PC-9 (cell line): ENCODE measurements at regions not wholly inside any gene's neighbourhood (a gene's known extent, or its start where the extent isn't known, plus 50 kb on each side); places are given as distances from the start of the nearest gene placed in this dataset.

ENCODE experiments used
- BruUV-seq: library from RNA; stranded (reverse); fragments of 400-500 nt; replicated peaks from 2 replicates; lab custom pipeline; 2021; lab: Mats Ljungman, UMichigan
- CTCF ChIA-PET: fragments of 300-600 bp; sonication (Branson Sonifier 250); formaldehyde crosslinking; loops from one replicate; lab custom pipeline; 2022; ENCODE audit warnings: antibody characterized with exemption; lab: Charles Lee
- POLR2A ChIA-PET: fragments of 300-600 bp; sonication (Branson Sonifier 250); formaldehyde crosslinking; loops from one replicate; lab custom pipeline; 2022; ENCODE audit warnings: antibody characterized with exemption; ENCODE audit not compliant: unreplicated experiment; lab: Charles Lee
- DNase-seq, 2 experiments: peaks; one replicate each; pipeline versions ENCODE4 v3.0.0 to v3.0.0-alpha.2; 2015 to 2022; ENCODE audit warnings: mixed read lengths in 1 of 2
- H2AFZ ChIP-seq: fragments of 200-600 bp; sonication (generic); 2 replicates; pipeline ENCODE4 v1.8.1; 2017; ENCODE audit warnings: antibody characterized with exemption
- H3F3A ChIP-seq: fragments of 200-600 bp; sonication (generic); 2 replicates; pipeline ENCODE4 v1.8.1; 2017; ENCODE audit warnings: antibody characterized with exemption, mild to moderate bottlenecking, low read depth; ENCODE audit not compliant: insufficient read depth
- H3K27ac ChIP-seq: fragments of 200-600 bp; sonication (generic); 2 replicates; pipeline ENCODE4 v1.6.1; 2016; ENCODE audit warnings: mixed run types
- H3K27me3 ChIP-seq: fragments of 200-600 bp; sonication (generic); 2 replicates; pipeline ENCODE4 v1.6.1; 2016; ENCODE audit warnings: low read depth, mixed run types; ENCODE audit not compliant: insufficient read depth
- H3K36me3 ChIP-seq: fragments of 200-600 bp; sonication (generic); 2 replicates; pipeline ENCODE4 v1.6.1; 2016; ENCODE audit warnings: low read depth, mixed run types
- H3K4me1 ChIP-seq: fragments of 200-600 bp; sonication (generic); replicated peaks from 2 replicates; pipeline ENCODE4 v1.6.1; 2016; ENCODE audit warnings: mixed run types; ENCODE audit not compliant: insufficient read depth
- H3K4me2 ChIP-seq: fragments of 200-600 bp; sonication (generic); 2 replicates; pipeline ENCODE4 v1.6.1; 2017; ENCODE audit warnings: mixed run types
- H3K4me3 ChIP-seq: fragments of 200-600 bp; sonication (generic); 2 replicates; pipeline ENCODE4 v1.6.1; 2016; ENCODE audit warnings: mixed run types
- H3K79me2 ChIP-seq: fragments of 200-600 bp; sonication (generic); 2 replicates; pipeline ENCODE4 v1.6.1; 2017; ENCODE audit warnings: low read depth, mixed run types
- H3K9me2 ChIP-seq: fragments of 200-600 bp; sonication (generic); 2 replicates; pipeline ENCODE4 v1.8.1; 2017; ENCODE audit warnings: mild to moderate bottlenecking; ENCODE audit not compliant: insufficient read depth
- H3K9me3 ChIP-seq: fragments of 200-600 bp; sonication (generic); 2 replicates; pipeline ENCODE4 v1.8.1; 2016; ENCODE audit warnings: low read depth; ENCODE audit not compliant: insufficient read depth
- H4K20me1 ChIP-seq: fragments of 200-600 bp; sonication (generic); 2 replicates; pipeline ENCODE4 v1.8.1; 2017; ENCODE audit not compliant: insufficient read depth
- CTCF ChIP-seq: fragments of 200-600 bp; sonication (generic); conservative IDR thresholded peaks from 2 replicates; pipeline ENCODE4 v1.6.1; 2017; ENCODE audit warnings: mixed run types, antibody characterized with exemption, mild to moderate bottlenecking, moderate library complexity
- EZH2 ChIP-seq: fragments of 200-600 bp; sonication (generic); IDR thresholded peaks from 2 replicates; pipeline ENCODE4 v1.8.0; 2017; ENCODE audit warnings: antibody characterized with exemption, low read depth
- intact Hi-C: fragments of 100-400 bp; cut with micrococcal nuclease; formaldehyde crosslinking; loops from one replicate; pipeline ENCODE4 v1.10.0; 2022; ENCODE audit not compliant: unreplicated experiment

GRCh38 chr14:66284346-66284745 lies 201.8 kb upstream of the CCDC196 start:
- TF ChIP-seq EZH2 (no peak), CTCF (no peak)
- H3K9me3 ChIP-seq = no peaks in the 10 kb centered on the region
- ChIA-PET CTCF (no interaction called here), POLR2A (no interaction called here)
- intact Hi-C loops = no loop called here
- H3K79me2 ChIP-seq = no peaks in the 10 kb centered on the region
- H3F3A ChIP-seq = no peaks in the 10 kb centered on the region
- no peak for DNase-seq
- no peak overlapping the region for H3K4me3 ChIP-seq
- H3K9me2 ChIP-seq = no peaks in the 10 kb centered on the region
- no peaks in the 10 kb centered on the region for H3K4me1 ChIP-seq
- no TSS peak for BruUV-seq
- no peaks in the 10 kb centered on the region for H3K27me3 ChIP-seq
- H4K20me1 ChIP-seq = no peaks in the 10 kb centered on the region
- H2AFZ ChIP-seq = no peak overlapping the region
- H3K4me2 ChIP-seq = no peak overlapping the region
- H3K27ac ChIP-seq = no peak overlapping the region
- H3K36me3 ChIP-seq = no peaks in the 10 kb centered on the region

DNA sequence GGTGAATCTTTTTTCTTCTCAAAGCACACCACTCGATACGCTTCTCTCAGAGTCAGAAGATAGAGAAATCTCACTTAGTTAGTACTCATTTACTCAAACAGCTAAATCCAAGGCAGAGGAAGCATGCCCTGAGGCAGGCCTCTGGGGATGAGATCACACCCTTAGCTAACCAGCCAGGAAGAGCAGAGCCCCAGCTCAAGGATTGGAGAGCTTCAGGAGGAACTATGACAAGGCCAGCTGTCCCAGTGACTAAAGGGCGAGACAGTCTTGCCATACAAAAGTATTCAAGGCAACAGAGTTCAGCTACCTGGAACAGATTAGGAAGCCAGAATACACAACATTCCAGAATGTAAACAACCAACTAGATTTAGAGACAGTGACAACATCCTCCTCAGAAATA lies 197.7 kb upstream of the CCDC196 start:
- Histone ChIP-seq H3K27ac (no peak overlapping the region), H3K4me3 (no peak overlapping the region), H3K4me1 (no peaks in the 10 kb centered on the region), H3K79me2 (no peaks in the 10 kb centered on the region), H4K20me1 (no peaks in the 10 kb centered on the region), H3F3A (no peaks in the 10 kb centered on the region), H3K9me2 (no peaks in the 10 kb centered on the region), H3K27me3 (no peaks in the 10 kb centered on the region), H3K36me3 (no peaks in the 10 kb centered on the region), H3K4me2 (no peak overlapping the region), H2AFZ (no peak overlapping the region), H3K9me3 (no peaks in the 10 kb centered on the region)
- CTCF ChIA-PET = no interaction called here
- intact Hi-C loops = no loop called here
- no TSS peak for BruUV-seq
- TF ChIP-seq EZH2 = no peak
- no peak for TF ChIP-seq CTCF
- DNase-seq = peak; percentile 31 to 52
- POLR2A ChIA-PET = no interaction called here

- H3K4me2 ChIP-seq = no peak overlapping the region
- no peak for DNase-seq
- H3K9me3 ChIP-seq = no peaks in the 10 kb centered on the region
- TF ChIP-seq EZH2 (no peak), CTCF (no peak)
- peaks cover 15% of the 10 kb centered on the region for H3K27me3 ChIP-seq
- H3K4me1 ChIP-seq = no peaks in the 10 kb centered on the region
- no peaks in the 10 kb centered on the region for H3K9me2 ChIP-seq
- H3K79me2 ChIP-seq = no peaks in the 10 kb centered on the region
- ChIA-PET POLR2A (no interaction called here), CTCF (interaction anchor here (0.7 kb wide), 1 partner anchor 289 kb away, joined by 3 read pairs; no protein-coding TSS in a partner anchor)
- no peaks in the 10 kb centered on the region for H4K20me1 ChIP-seq
- no TSS peak for BruUV-seq
- H3F3A ChIP-seq = no peaks in the 10 kb centered on the region
- no peak overlapping the region for H3K27ac ChIP-seq
- no peaks in the 10 kb centered on the region for H3K36me3 ChIP-seq
- H2AFZ ChIP-seq = no peak overlapping the region
- no peak overlapping the region for H3K4me3 ChIP-seq
- intact Hi-C loops = no loop called here
Measured at GRCh38 chr14:66291756-66292155, 194.4 kb upstream of the CCDC196 start.
